HCT116 (cell line): ENCODE measurements at regions not wholly inside any gene's neighbourhood (a gene's known extent, or its start where the extent isn't known, plus 50 kb on each side); places are given as distances from the start of the nearest gene placed in this dataset.

Experiments
- EZH2 ChIP-seq: fragments of 200-600 bp; sonication (generic); IDR thresholded peaks from 2 replicates; pipeline ENCODE4 v1.6.1; 2017; ENCODE audit warnings: antibody characterized with exemption, mixed run types
- ZFX ChIP-seq: fragments of 450-650 bp; IDR thresholded peaks from 2 replicates; pipeline ENCODE4 v1.6.1; 2017
- TF ChIP-seq, protein P1 (sequence below), 3 experiments: fragments of 200-600 bp in 1 of 3; sonication (generic) in 1 of 3; IDR thresholded peaks in 2 of 3; conservative IDR thresholded peaks in 1 of 3; 2 replicates each; pipeline ENCODE4 v1.5.1; 2012 to 2017; ENCODE audit warnings: low read depth in 2 of 3, low read length in 2 of 3, antibody characterized with exemption in 1 of 3, borderline replicate concordance in 1 of 3, control low read depth in 1 of 3, mild to moderate bottlenecking in 1 of 3, mixed read lengths in 1 of 3, mixed run types in 1 of 3, moderate library complexity in 1 of 3; ENCODE audit not compliant: insufficient read depth in 1 of 3

DNA sequence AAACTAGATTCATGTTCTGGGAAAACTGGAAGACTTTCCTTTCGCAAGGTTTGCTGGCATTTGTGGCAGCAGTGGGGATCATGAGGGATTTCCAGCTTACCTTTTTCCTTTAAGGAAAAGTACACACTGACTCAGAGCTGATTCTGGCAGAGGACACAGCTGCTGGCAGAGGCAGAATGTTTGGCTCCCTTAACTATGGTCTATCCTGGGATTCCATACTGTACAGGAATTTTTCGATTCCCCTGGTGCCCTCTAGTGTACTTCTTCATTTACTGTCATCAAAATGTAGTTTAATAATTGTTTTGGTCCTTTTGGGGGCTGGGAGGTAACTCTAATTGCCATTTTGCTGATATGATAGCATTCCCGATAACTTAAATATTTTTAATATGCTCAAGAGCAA lies 152.7 kb downstream of the GABRG1 start:
- TF ChIP-seq EZH2, result no peak
- TF ChIP-seq, protein P1, sequence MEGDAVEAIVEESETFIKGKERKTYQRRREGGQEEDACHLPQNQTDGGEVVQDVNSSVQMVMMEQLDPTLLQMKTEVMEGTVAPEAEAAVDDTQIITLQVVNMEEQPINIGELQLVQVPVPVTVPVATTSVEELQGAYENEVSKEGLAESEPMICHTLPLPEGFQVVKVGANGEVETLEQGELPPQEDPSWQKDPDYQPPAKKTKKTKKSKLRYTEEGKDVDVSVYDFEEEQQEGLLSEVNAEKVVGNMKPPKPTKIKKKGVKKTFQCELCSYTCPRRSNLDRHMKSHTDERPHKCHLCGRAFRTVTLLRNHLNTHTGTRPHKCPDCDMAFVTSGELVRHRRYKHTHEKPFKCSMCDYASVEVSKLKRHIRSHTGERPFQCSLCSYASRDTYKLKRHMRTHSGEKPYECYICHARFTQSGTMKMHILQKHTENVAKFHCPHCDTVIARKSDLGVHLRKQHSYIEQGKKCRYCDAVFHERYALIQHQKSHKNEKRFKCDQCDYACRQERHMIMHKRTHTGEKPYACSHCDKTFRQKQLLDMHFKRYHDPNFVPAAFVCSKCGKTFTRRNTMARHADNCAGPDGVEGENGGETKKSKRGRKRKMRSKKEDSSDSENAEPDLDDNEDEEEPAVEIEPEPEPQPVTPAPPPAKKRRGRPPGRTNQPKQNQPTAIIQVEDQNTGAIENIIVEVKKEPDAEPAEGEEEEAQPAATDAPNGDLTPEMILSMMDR (IDR thresholded peaks at IDR 0.05 in 2 of 3, conservative IDR thresholded peaks at IDR 0.05 in 1 of 3; ENCODE audit: borderline replicate concordance in 1 of 3, insufficient read depth in 1 of 3, low read depth in 2 of 3, low read length in 2 of 3), result no peak
- TF ChIP-seq ZFX, result no peak
